NCI-H2196 treated with DMSO at 0.1 percent for 48 hours (cell line): ENCODE measurements at regions not wholly inside any gene's neighbourhood (a gene's known extent, or its start where the extent isn't known, plus 50 kb on each side); places are given as distances from the start of the nearest gene placed in this dataset.
"Not testable (repeated sequence)": the region's sequence is repeated elsewhere in the genome, so short reads cannot be mapped to it uniquely, and the experiment has no call there.

ENCODE experiments used
- DNase-seq: peaks from one replicate; lab custom pipeline; 2025; ENCODE audit not compliant: unreplicated experiment; lab: John Stamatoyannopoulos, UW

DNA sequence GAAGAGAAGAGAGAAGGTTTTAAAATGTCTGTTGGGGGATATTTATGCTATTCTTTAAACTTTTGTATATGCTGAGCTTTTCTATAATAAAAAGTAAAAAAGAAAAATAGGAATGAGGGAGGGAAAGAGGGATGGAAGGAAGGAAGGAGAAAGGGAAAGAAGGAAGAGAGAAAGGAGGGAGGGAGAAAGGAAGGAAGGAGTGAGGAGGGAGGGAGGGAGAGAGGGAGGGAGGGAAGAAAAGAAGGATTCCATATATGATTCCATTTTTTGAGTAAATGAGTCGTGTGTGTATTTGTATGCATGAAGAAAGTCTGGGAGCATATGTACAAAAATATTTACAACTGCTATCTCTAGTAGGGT, 120.9 kb upstream of the ZBTB40 start:
- DNase-seq, result no peak

- no peak for DNase-seq
Observed at GRCh38 chr1:22331618-22332423, 119.8 kb upstream of the ZBTB40 start.

- DNase-seq, result no peak
Observed at GRCh38 chr1:22332424-22332717, 119.3 kb upstream of the ZBTB40 start.

DNA sequence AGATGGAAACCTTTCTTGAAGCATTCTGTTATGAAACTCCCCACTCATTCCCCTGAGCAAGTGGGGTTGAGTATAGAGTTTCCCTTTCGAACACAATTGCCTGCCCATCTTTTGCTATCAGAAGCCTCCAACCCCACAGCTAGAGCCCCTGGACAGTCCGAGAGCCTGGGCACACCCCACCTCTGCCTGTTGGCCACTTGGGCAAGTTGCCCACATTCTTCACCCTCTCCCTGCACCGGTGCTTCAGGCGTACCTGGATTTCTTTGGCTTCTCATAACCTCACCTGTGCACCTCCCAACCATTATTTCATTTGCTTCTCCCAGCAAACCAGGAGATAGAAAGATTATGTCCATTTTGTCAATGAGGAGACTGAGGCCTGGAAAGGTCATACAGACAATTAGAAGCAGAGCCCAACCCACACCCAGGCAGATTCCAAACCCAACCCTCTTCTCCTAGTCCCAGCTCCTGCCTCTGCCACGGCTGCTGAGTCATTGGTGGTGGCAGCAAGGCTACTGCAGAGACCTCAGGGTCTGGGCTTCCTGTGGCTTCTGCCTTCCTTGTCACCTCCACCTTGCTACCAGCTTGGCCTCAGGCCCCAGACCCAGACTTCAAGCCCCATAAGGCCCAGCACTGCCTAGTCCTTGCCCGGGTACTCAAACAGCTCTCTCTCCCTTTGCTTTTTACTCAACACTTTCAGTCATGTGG, 118.7 kb upstream of the ZBTB40 start:
- no peak for DNase-seq

DNA sequence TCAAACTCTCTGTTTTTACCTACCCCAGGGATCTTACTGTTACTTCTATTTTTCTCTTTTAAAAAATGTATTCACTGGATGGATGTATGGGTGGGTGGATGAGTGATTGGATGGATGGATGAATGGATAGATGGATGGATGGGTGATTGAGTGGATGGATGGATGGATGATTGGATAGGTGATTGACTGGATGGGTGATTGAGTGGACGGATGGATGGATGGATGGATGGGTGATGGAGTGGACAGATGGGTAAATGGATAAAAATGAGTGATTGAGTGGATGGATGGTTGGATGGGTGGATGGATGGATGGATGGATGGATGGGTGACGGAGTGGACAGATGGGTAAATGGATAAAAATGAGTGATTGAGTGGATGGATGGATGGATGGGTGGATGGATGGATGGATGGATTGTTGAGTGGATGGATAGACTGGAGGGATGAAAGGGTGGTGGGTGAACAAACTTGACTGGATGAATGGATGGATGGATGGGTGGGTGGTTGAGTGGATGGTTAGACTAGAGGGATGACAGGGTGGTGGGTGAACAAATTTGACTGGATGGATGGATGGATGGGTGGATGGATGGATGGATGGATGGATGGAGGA, 118.0 kb upstream of the ZBTB40 start:
- no peak for DNase-seq

- no peak for DNase-seq
Observed at GRCh38 chr1:22334860-22335550, 116.6 kb upstream of the ZBTB40 start.

- not testable (repeated sequence) for DNase-seq
Observed at GRCh38 chr1:22336274-22336673, 115.4 kb upstream of the ZBTB40 start.

DNA sequence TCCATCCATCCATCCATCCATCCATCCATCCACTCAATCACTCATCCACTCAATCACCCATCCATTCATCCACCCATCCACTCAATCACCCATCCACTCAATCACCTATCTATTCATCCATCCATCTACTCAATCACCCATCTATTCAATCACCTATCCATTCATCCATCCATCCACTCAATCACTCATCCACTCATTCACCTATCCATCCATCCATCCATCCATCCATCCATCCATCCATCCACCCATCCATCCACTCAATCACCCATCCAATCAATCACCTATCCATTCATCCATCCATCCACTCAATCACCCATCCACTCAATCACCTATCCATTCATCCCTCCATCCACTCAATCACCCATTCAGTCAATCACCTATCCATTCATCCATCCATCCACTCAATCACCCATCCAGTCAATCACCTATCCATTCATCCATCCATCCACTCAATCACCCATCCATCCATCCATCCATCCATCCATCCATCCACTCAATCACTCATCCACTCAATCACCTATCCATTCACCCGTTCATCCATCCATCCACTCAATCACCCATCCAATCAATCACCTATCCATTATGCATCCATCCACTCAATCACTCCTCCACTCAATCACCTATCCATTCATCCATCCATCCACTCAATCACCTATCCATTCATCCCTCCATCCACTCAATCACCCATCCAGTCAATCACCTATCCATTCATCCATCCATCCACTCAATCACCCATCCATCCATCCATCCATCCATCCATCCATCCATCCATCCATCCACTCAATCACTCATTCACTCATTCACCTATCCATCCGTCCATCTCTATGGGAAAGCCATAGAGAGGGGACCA, 114.7 kb upstream of the ZBTB40 start:
- DNase-seq, result not testable (repeated sequence)

GRCh38 chr1:22338071-22338765, 113.4 kb upstream of the ZBTB40 start:
- DNase-seq, result no peak

- no peak for DNase-seq
Observed at GRCh38 chr1:22339237-22339636, 112.4 kb upstream of the ZBTB40 start.

DNA sequence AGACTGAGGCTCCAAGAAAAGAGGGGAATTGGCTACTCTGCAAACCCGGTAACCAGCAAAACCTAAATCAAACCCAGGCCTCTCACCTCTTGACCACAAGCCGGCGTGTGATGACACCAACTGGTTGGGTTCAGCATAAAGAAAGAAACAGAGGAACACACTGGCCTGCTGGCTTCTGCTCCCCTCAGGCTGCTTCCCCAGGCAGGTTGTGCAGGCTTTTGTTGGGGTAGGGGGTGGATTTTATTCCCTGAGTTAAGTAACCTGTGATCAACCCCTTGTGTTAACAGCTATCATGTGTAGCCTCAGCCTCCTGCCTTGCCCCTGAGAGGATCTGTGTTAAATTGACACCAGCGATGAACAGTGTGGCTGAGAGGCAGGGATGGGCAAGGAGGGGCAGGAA, 111.6 kb upstream of the ZBTB40 start:
- DNase-seq, result no peak

DNA sequence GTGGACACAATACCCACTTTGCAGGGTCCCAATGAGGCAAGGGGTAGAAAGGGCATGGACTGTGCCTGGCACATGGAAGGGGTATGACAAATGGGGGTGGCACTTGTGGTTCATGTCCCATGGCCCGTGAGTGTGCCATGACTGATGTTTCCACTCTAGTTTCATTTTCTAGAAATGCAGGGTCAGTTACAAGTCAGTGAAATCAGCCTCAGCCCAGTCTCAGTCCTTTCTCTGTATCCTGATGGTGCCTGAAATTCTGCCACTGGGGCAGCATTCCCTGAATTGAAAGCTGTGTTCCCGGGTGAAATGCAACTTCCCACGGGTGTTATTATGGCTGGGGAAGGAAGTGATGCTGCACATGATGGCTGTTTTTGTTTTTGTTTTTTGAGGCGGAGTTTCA, 110.8 kb upstream of the ZBTB40 start:
- no peak for DNase-seq

DNA sequence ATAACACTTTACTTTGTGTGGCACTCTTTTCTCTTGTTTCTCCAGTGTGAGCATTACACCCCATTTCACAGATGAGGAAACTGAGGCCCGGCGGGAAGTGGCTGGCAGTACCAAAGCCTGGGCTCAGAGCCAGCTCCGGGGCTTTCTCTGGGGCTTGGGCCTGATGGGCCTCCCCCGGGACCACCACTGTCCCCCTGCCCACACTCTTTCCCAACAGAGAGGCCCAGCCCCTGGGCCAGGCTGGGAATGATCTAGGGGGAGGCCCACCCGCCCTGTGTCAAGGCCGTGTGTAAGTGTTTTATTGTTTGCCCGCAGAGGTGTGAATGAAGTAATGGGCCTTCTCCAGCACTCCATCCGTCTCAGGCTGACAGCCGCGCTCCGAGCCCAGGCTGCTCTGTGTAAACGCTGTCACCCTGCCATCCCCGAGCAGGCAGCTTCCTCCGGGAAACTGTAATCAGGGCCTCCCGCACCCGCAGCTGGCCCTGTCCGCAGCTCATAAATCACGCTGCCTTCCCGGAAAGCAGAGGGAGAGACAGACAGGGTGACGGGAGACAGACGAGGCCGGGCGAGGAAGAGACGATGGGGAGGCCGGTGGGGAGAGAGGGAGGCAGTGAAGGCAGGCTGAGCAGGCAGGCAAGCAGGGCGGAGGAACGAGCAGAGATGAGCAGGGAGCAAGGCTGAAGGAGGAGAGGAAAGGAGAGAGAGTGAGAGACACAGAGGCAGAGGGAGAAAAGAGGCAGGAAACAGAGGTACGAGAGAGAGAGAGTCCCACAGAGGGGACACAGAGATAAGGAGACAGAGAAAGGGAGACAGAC, 109.7 kb upstream of the ZBTB40 start:
- no peak for DNase-seq

- DNase-seq, result no peak
Observed at GRCh38 chr1:22342734-22343191, 108.9 kb upstream of the ZBTB40 start.

GRCh38 chr1:22343456-22344328, 108.0 kb upstream of the ZBTB40 start:
- DNase-seq, result no peak

DNA sequence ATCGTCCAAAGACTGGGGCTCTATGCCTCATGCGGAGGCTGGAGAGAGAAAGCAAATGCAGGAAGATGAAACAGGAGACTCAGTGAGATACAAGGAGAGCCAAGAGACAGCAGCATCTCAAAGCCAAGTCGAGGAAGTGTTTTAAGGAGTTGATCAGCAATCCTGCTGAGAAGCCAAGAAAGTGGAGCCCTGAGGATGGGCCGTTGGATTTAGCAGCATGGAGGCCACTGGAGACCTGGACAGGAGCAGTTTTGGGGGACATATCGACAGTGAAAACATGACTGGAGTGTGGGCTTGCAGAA, 107.4 kb upstream of the ZBTB40 start:
- DNase-seq, result no peak

DNA sequence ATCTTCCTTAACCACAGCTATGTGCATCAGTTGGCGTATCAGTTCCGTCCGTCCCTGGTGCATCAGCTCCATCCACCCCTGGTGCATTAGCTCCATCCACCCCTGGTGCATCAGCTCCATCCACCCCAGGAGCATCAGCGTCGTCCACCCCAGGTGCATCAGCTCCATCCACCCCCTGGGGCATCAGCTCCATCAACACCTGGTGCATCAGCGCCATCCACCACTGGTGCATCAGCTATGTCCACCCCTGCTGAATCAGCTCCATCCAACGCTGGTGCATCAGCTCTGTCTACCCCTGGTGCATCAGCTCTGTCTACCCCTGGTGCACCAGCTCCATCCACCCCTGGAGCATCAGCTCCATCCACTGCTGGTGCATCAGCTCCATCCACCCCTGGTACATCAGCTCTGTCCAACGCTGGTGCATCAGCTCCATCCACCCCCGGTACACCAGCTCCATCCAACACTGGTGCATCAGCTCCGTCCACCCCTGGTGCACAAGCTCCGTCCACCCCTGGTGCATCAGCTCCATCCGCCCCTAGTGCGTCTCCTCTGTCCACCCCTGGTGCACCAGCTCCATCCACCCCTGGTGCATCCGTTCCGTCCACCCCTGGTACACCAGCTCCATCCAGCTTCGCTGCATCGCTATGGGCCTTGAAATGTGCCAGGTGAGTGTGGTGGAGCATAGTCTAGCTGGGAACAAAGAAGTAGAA, 106.6 kb upstream of the ZBTB40 start:
- no peak for DNase-seq
